ENCODE measurements at regions not wholly inside any gene's neighbourhood (a gene's known extent, or its start where the extent isn't known, plus 50 kb on each side); places are given as distances from the start of the nearest gene placed in this dataset.

DNA sequence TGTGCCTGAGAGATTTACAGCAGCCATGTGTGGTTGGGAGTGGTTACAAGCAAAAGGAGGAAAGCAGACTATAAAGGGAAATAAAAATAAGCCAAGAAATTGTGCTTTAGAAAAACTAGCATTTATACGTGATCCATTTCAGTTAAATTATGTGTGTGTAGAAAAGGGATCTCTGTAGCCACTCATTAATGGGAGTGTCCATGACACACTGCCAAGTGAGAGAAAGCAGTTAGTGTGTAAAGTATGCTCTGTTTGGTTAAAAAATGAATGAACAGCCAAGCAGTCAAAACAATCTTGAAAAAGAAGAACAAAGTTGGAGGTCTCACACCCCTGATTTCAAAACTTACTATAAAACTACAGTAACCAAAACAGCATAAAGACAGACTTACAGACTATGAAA, 67.9 kb upstream of the GGTLC1 start:
- whole genome bisulfite sequencing, 2 donors = 35 to 43% methylated on average over 1 of the region's 1 CpG
- no peak for DNase-seq (ENCODE audit: low spot score in 2 of 2)
- H3K4me3 ChIP-seq (ENCODE audit: low read depth, poor library complexity, severe bottlenecking) = no peak overlapping the region
- intact Hi-C loops (cut with DNase I; ENCODE audit: low total_unique reads) = no loop called here
- TF ChIP-seq POLR2A (IDR thresholded peaks at IDR 0.05) = no peak
- TF ChIP-seq, protein P1, sequence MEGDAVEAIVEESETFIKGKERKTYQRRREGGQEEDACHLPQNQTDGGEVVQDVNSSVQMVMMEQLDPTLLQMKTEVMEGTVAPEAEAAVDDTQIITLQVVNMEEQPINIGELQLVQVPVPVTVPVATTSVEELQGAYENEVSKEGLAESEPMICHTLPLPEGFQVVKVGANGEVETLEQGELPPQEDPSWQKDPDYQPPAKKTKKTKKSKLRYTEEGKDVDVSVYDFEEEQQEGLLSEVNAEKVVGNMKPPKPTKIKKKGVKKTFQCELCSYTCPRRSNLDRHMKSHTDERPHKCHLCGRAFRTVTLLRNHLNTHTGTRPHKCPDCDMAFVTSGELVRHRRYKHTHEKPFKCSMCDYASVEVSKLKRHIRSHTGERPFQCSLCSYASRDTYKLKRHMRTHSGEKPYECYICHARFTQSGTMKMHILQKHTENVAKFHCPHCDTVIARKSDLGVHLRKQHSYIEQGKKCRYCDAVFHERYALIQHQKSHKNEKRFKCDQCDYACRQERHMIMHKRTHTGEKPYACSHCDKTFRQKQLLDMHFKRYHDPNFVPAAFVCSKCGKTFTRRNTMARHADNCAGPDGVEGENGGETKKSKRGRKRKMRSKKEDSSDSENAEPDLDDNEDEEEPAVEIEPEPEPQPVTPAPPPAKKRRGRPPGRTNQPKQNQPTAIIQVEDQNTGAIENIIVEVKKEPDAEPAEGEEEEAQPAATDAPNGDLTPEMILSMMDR (IDR thresholded peaks at IDR 0.05) = no peak

- 90 to 92% methylated on average over 22 to 23 of the region's 23 CpGs for WGBS, 2 donors
- no peak for TF ChIP-seq POLR2A (IDR thresholded peaks at IDR 0.05)
- TF ChIP-seq, protein P1 (IDR thresholded peaks at IDR 0.05) = no peak
- no peak for DNase-seq (ENCODE audit: low spot score in 2 of 2)
- intact Hi-C loops (cut with DNase I; ENCODE audit: low total_unique reads) = no loop called here
- no peak overlapping the region for H3K4me3 ChIP-seq (ENCODE audit: low read depth, poor library complexity, severe bottlenecking)
Measured at GRCh38 chr20:24052599-24053275, 64.2 kb upstream of the GGTLC1 start.

GRCh38 chr20:24051160-24051559, 62.6 kb upstream of the GGTLC1 start:
- TF ChIP-seq POLR2A (IDR thresholded peaks at IDR 0.05) = no peak
- TF ChIP-seq, protein P1 (IDR thresholded peaks at IDR 0.05) = no peak
- no peak for DNase-seq (ENCODE audit: low spot score in 2 of 2)
- WGBS, 2 donors = 53 to 64% methylated on average over 2 of the region's 2 CpGs
- H3K4me3 ChIP-seq (ENCODE audit: low read depth, poor library complexity, severe bottlenecking) = no peak overlapping the region
- intact Hi-C loops (cut with DNase I; ENCODE audit: low total_unique reads) = no loop called here

DNA sequence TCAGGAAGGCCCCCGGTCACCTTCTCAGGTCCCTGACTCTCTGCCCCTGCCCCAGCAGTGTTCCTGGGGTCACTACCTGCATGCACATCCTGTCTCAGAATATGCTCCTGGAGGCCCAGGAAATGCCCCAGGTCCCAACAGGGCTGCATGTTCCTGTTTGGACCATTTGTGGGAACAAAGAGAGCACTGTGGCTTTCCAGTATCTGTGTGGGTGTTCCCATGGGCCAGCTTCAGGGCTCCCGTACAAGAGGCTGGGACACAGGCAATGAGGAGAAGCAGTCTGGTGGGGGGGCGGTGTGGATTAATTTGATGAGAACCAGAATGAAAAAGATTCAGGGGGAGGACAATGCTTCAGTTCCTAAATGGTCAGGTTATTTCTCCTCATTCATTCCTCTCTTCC, 61.5 kb upstream of the GGTLC1 start:
- DNase-seq (ENCODE audit: low spot score in 2 of 2) = no peak
- WGBS, 2 donors = 72 to 80% methylated on average over 3 of the region's 3 CpGs
- TF ChIP-seq, protein P1 (IDR thresholded peaks at IDR 0.05) = no peak
- TF ChIP-seq POLR2A (IDR thresholded peaks at IDR 0.05) = no peak
- intact Hi-C loops (cut with DNase I; ENCODE audit: low total_unique reads) = no loop called here
- no peak overlapping the region for H3K4me3 ChIP-seq (ENCODE audit: low read depth, poor library complexity, severe bottlenecking)

- TF ChIP-seq, protein P1 (IDR thresholded peaks at IDR 0.05) = no peak
- no peak for TF ChIP-seq POLR2A (IDR thresholded peaks at IDR 0.05)
- WGBS, 2 donors = 90 to 92% methylated on average over 2 of the region's 2 CpGs
- no peak overlapping the region for H3K4me3 ChIP-seq (ENCODE audit: low read depth, poor library complexity, severe bottlenecking)
- DNase-seq (ENCODE audit: low spot score in 2 of 2) = no peak
- intact Hi-C loops (cut with DNase I; ENCODE audit: low total_unique reads) = no loop called here
Measured at GRCh38 chr20:24049081-24049480, 60.5 kb upstream of the GGTLC1 start.
